Gastroesophageal sphincter (tissue), 4 donors: ENCODE measurements at regions not wholly inside any gene's neighbourhood (a gene's known extent, or its start where the extent isn't known, plus 50 kb on each side); places are given as distances from the start of the nearest gene placed in this dataset.

Source experiments
- ATAC-seq: fragments of 150-250 bp; one replicate; pipeline ENCODE4 v1.9.1; 2016; ENCODE audit warnings: mild to moderate bottlenecking, moderate library complexity
- H3K27ac ChIP-seq, 4 donors: fragments of 200-600 bp; sonication (generic) in 3 of 4; 1 replicate in 3 of 4; 2 replicates in 1 of 4; pipeline ENCODE4 v1.5.1; 2016 to 2019
- H3K27me3 ChIP-seq: fragments of 200-600 bp; sonication (generic); one replicate; pipeline ENCODE4 v1.5.1; 2019
- H3K36me3 ChIP-seq, 2 donors: fragments of 200-600 bp; sonication (generic); one replicate each; pipeline ENCODE4 v1.5.1; 2019; ENCODE audit warnings: control low read depth in 1 of 2
- H3K4me1 ChIP-seq, 3 donors: fragments of 200-600 bp; sonication (generic); 1 replicate in 2 of 3; 2 replicates in 1 of 3; pipeline ENCODE4 v1.5.1; 2016 to 2019; ENCODE audit warnings: control low read depth in 2 of 3
- H3K4me3 ChIP-seq, 2 donors: fragments of 200-600 bp; sonication (generic); one replicate each; pipeline ENCODE4 v1.5.1; 2019; ENCODE audit warnings: mild to moderate bottlenecking in 1 of 2, moderate library complexity in 1 of 2
- H3K9me3 ChIP-seq, 3 donors: fragments of 200-600 bp; sonication (generic); one replicate each; pipeline ENCODE4 v1.5.1; 2017 to 2019; ENCODE audit warnings: control low read depth in 2 of 3
- EP300 ChIP-seq: sonication (generic); formaldehyde crosslinking; IDR thresholded peaks from one replicate; pipeline ENCODE4 v1.6.1; 2017; ENCODE audit warnings: antibody characterized with exemption, mild to moderate bottlenecking
- POLR2A ChIP-seq, 2 donors: fragments of 450-650 bp; IDR thresholded peaks; one replicate each; pipeline ENCODE4 v1.6.1; 2017; ENCODE audit warnings: antibody characterized with exemption in 2 of 2, mild to moderate bottlenecking in 2 of 2, moderate library complexity in 1 of 2
- POLR2AphosphoS5 ChIP-seq: sonication (generic); formaldehyde crosslinking; IDR thresholded peaks from one replicate; pipeline ENCODE4 v1.6.1; 2017; ENCODE audit warnings: antibody characterized with exemption
- WGBS, 2 donors: methylation state at CpG; one replicate each; pipeline ENCODE4 v1.1.5; 2018; ENCODE audit warnings: low coverage in 1 of 2; 5-methylcytosine and 5-hydroxymethylcytosine counted together
- TF ChIP-seq, protein P1 (sequence below), 4 experiments: fragments of 200-600 bp in 2 of 4; fragments of 450-650 bp in 2 of 4; sonication (generic) in 1 of 4; IDR thresholded peaks; one replicate each; pipeline ENCODE4 v1.5.1; 2017 to 2019; ENCODE audit warnings: antibody characterized with exemption in 4 of 4, mild to moderate bottlenecking in 2 of 4, moderate library complexity in 2 of 4

DNA sequence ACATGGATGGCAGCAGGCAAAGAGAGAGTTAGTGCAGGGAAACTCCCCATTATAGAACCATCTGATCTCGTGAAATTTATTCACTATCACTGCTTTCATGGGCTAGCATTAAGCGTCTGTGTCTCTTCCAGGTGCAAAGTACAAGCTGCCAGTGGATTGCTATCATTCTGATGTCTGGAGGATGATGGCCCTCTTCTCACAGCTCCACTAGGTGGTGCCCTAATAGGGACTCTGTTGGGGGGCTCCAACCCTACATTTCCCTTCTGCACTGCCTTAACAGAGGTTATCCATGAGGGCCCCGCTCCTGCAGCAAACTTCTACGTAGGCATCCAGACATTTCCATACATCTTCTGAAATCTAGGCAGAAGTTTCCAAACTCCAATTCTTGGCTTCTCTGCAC lies 347.8 kb upstream of the HS3ST5 start:
- H3K4me3 ChIP-seq: no peak overlapping the region
- H3K4me1 ChIP-seq: no peaks in the 10 kb centered on the region
- H3K27ac ChIP-seq: no peak overlapping the region
- TF ChIP-seq EP300 (no peak), POLR2AphosphoS5 (no peak)
- 83 to 90% methylated on average over 1 to 3 of the region's 4 CpGs for WGBS, 2 donors
- H3K36me3 ChIP-seq: no peaks in the 10 kb centered on the region
- no peak for ATAC-seq
- H3K27me3 ChIP-seq: no peaks in the 10 kb centered on the region
- no peaks in the 10 kb centered on the region for H3K9me3 ChIP-seq

DNA sequence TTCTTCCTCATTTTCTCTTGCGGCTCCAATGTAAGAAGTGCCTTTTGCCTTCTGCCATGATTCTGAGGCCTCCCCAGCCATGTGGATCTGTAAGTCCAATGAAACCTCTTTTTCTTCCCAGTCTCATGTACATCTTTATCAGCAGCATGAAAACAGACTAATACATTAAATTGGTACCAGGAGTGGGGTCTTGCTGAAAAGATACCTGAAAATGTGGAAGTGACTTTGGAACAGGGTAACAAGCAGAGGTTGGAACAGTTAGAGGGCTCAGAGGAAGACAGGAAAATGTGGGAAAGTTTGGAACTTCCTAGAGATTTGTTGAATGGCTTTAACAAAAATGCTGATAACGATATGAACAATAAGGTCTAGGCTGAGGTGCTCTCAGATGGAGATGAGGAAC lies 316.7 kb upstream of the HS3ST5 start:
- Histone ChIP-seq H3K4me1 (no peaks in the 10 kb centered on the region), H3K27me3 (no peaks in the 10 kb centered on the region), H3K27ac (no peak overlapping the region), H3K36me3 (no peaks in the 10 kb centered on the region), H3K9me3 (peaks cover 0 to 22% (median 0%) of the 10 kb centered on the region in 3 donors), H3K4me3 (no peak overlapping the region)
- ATAC-seq: no peak
- 88 to 89% methylated on average over 2 of the region's 2 CpGs for WGBS, 2 donors
- TF ChIP-seq, protein P1, sequence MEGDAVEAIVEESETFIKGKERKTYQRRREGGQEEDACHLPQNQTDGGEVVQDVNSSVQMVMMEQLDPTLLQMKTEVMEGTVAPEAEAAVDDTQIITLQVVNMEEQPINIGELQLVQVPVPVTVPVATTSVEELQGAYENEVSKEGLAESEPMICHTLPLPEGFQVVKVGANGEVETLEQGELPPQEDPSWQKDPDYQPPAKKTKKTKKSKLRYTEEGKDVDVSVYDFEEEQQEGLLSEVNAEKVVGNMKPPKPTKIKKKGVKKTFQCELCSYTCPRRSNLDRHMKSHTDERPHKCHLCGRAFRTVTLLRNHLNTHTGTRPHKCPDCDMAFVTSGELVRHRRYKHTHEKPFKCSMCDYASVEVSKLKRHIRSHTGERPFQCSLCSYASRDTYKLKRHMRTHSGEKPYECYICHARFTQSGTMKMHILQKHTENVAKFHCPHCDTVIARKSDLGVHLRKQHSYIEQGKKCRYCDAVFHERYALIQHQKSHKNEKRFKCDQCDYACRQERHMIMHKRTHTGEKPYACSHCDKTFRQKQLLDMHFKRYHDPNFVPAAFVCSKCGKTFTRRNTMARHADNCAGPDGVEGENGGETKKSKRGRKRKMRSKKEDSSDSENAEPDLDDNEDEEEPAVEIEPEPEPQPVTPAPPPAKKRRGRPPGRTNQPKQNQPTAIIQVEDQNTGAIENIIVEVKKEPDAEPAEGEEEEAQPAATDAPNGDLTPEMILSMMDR (IDR thresholded peaks at IDR 0.05): no peak
- TF ChIP-seq EP300 (no peak), POLR2A (IDR thresholded peaks at IDR 0.05) (no peak), POLR2AphosphoS5 (no peak)

DNA sequence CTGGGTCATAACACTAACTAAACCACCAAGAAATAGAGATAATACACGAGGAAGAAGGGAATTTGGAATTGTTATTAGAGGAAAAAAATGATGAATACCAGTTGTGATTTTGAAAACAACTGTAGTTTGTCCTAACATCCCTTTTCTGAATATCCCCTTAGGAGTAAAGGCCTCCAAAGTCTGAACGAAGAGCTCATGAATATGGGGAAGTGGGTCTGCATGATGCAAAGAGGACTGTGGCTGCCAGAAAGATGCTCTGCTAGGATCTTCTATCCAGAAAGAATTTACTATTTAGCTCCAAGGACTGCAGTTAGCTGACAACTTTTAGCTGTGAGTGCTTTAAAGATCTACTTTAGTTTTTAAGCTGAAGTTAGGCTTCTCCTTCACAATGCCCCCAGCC lies 308.8 kb upstream of the HS3ST5 start:
- H3K27me3 ChIP-seq: no peaks in the 10 kb centered on the region
- TF ChIP-seq, protein P1 (IDR thresholded peaks at IDR 0.05): no peak
- TF ChIP-seq POLR2AphosphoS5: no peak
- TF ChIP-seq EP300: no peak
- no peak for TF ChIP-seq POLR2A (IDR thresholded peaks at IDR 0.05)
- no peaks in the 10 kb centered on the region for H3K4me1 ChIP-seq
- ATAC-seq: no peak
- no peak overlapping the region for H3K4me3 ChIP-seq
- no peak overlapping the region for H3K27ac ChIP-seq
- H3K9me3 ChIP-seq: no peaks in the 10 kb centered on the region
- H3K36me3 ChIP-seq: no peaks in the 10 kb centered on the region
- WGBS, 2 donors: 17 to 30% methylated on average over 2 of the region's 2 CpGs

DNA sequence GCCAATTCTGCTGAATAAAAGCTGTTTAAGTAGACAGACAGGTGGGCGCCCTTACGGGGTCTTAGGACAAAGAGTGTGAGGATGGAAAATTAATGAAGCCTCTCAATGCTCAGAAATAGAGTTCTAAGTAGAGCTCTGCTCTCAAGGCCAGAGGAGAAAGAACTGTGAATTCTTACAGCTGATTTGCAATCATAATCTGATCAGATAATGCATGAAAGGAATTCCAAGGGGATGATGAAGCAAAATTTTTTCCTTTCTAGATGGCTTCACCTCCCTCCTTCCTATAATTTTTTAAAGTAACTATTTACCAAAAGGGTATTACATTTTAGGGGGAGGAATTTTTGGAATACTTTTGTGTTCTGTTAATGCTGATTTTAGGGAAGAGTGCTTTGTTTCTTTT lies 308.1 kb upstream of the HS3ST5 start:
- Histone ChIP-seq H3K9me3 (no peaks in the 10 kb centered on the region), H3K27me3 (no peaks in the 10 kb centered on the region), H3K27ac (no peak overlapping the region), H3K4me3 (no peak overlapping the region), H3K4me1 (no peaks in the 10 kb centered on the region), H3K36me3 (no peaks in the 10 kb centered on the region)
- 53 to 60% methylated on average over 2 of the region's 2 CpGs for WGBS, 2 donors
- TF ChIP-seq, protein P1 (IDR thresholded peaks at IDR 0.05): no peak
- no peak for TF ChIP-seq EP300
- no peak for TF ChIP-seq POLR2AphosphoS5
- TF ChIP-seq POLR2A (IDR thresholded peaks at IDR 0.05): no peak
- ATAC-seq: no peak

DNA sequence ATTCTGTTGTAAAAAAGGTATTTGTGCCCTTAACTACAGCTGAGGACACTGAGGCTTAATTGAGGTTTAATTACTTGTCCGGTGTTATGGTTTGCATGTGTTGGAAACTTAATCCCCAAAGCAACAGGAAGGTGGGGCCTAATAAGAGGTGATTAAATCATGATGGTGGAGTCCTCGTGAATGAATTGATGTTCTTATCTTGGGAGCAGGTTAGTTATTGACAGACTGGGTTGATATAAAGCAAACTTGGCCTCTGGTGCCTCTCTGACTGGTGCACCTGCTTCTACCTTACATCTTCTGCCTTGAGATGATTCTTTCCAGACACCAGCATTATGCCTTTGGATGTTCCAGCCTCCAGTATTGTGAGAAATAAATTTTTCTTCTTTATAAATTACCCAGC lies 306.5 kb upstream of the HS3ST5 start:
- H3K4me1 ChIP-seq: no peaks in the 10 kb centered on the region
- no peaks in the 10 kb centered on the region for H3K36me3 ChIP-seq
- H3K27me3 ChIP-seq: no peaks in the 10 kb centered on the region
- no peak overlapping the region for H3K4me3 ChIP-seq
- WGBS, 2 donors: 75 to 92% methylated on average over 2 of the region's 2 CpGs
- TF ChIP-seq EP300 (no peak), POLR2A (IDR thresholded peaks at IDR 0.05) (no peak), POLR2AphosphoS5 (no peak)
- TF ChIP-seq, protein P1 (IDR thresholded peaks at IDR 0.05): no peak
- no peaks in the 10 kb centered on the region for H3K9me3 ChIP-seq
- no peak overlapping the region for H3K27ac ChIP-seq
- ATAC-seq: no peak
